Heart right ventricle (tissue), 16 donors: ENCODE measurements at regions not wholly inside any gene's neighbourhood (a gene's known extent, or its start where the extent isn't known, plus 50 kb on each side); places are given as distances from the start of the nearest gene placed in this dataset.

Experiments used
- ATAC-seq, 8 donors: fragments of 200-7000 bp; cut with Tn5 transposase; one replicate each; pipeline ENCODE4 v1.9.1; 2020; ENCODE audit warnings: mild to moderate bottlenecking in 8 of 8, moderate library complexity in 8 of 8, moderate number of reproducible peaks in 1 of 8
- DNase-seq, 2 donors: peaks; one replicate each; pipeline ENCODE4 v3.0.0-alpha.2; 2020
- H3K27ac ChIP-seq, 10 donors: fragments of 200-600 bp; sonication (generic) in 2 of 10; one replicate each; pipeline versions ENCODE4 v1.5.0 to v1.8.0; 2020 to 2022; ENCODE audit warnings: mild to moderate bottlenecking in 3 of 10
- H3K27me3 ChIP-seq, 7 donors: fragments of 200-600 bp; one replicate each; pipeline ENCODE4 v1.8.0; 2021 to 2022; ENCODE audit warnings: mild to moderate bottlenecking in 2 of 7
- H3K36me3 ChIP-seq, 9 donors: fragments of 200-600 bp; sonication (generic) in 1 of 9; one replicate each; pipeline versions ENCODE4 v1.5.0 to v1.8.0; 2020 to 2022; ENCODE audit warnings: mild to moderate bottlenecking in 2 of 9
- H3K4me1 ChIP-seq, 9 donors: fragments of 200-600 bp; sonication (generic) in 1 of 9; one replicate each; pipeline versions ENCODE4 v1.5.0 to v1.8.0; 2020 to 2022; ENCODE audit warnings: mild to moderate bottlenecking in 4 of 9
- H3K4me3 ChIP-seq, 10 donors: fragments of 200-600 bp; sonication (generic) in 2 of 10; one replicate each; pipeline versions ENCODE4 v1.5.0 to v1.8.0; 2020 to 2022; ENCODE audit warnings: mild to moderate bottlenecking in 7 of 10, moderate library complexity in 2 of 10
- H3K9me3 ChIP-seq, 11 donors: fragments of 200-600 bp in 10 of 11; sonication (generic) in 2 of 11; one replicate each; pipeline versions ENCODE4 v1.5.0 to v1.8.0; 2013 to 2022; ENCODE audit warnings: mild to moderate bottlenecking in 2 of 11, control low read depth in 1 of 11, moderate library complexity in 1 of 11
- CTCF ChIP-seq, 9 donors: fragments of 200-600 bp; sonication (generic) in 2 of 9; IDR thresholded peaks; one replicate each; pipeline versions ENCODE4 v1.5.0 to v1.8.0; 2021 to 2022; ENCODE audit warnings: antibody characterized with exemption in 9 of 9, mild to moderate bottlenecking in 5 of 9, moderate library complexity in 1 of 9
- WGBS, 2 donors: extraction: QIAGEN DNeasy Blood & Tissue Kit; methylation state at CpG; one replicate each; pipeline ENCODE4 v1.1.7; 2013; ENCODE audit warnings: inconsistent platforms in 1 of 2; 5-methylcytosine and 5-hydroxymethylcytosine counted together
- intact Hi-C, 10 donors: fragments of 100-400 bp; cut with DNase I; formaldehyde crosslinking; loops; one replicate each; pipeline versions ENCODE4 v1.11.1 to v1.14.2; 2022
- donor health status: Arrhythmogenic right ventricular cardiomyopathy.
- donor health status: ischemic (EF 13 %, LVEDD 7.1; RV severe dilation, severe dysfunction).
- donor health status: healthy with polysubstance abuse.
- donor health status: DM: no; HTN: yes; CAD: no.
- donor health status: DM: no; HTN: no; CAD: no.
- donor health status: ischemic (EF 25% LVEDD 6.9; RV normal size, moderate dysfunction).
- donor health status: ischemic (EF 25% LVEDD 5.7; RV mildly dilated, moderate dysfunction).
- donor health status: healthy.
- donor health status: DM: yes; HTN: yes; CAD: no.
- donor health status: Ischemic cardiomyopathy.
- donor health status: ischemic (EF 35%, LVEDD 5.7; RV mildly dilated, moderate dysfunction).
- donor health status: nonischemic (EF 11% LVEDD 7.7; RV severe dilation, severe dysfunction).
- donor health status: DM: yes; HTN: yes; CAD: no.
- donor health status: PGD.
- donor health status: ischemic (EF 29% LVEDD 5.4; RV normal size, mild dysfunction).
- donor health status: nonischemic (EF 23%, LVEDD 6.1; RV moderate dilation, normal function).

- DNase-seq (no peak), ATAC-seq (no peak)
- 61 to 76% methylated on average over 1 of the region's 1 CpG for whole genome bisulfite sequencing, 2 donors
- no peak overlapping the region for H3K27ac ChIP-seq
- peaks cover 0 to 43% (median 0%) of the 10 kb centered on the region in 11 donors for H3K9me3 ChIP-seq
- no peaks in the 10 kb centered on the region for H3K4me1 ChIP-seq
- no peak for TF ChIP-seq CTCF (IDR thresholded peaks at IDR 0.05)
- no peaks in the 10 kb centered on the region for H3K27me3 ChIP-seq
- H3K4me3 ChIP-seq = no peak overlapping the region
- intact Hi-C loops = no loop called here
- no peaks in the 10 kb centered on the region for H3K36me3 ChIP-seq
Observed at GRCh38 chr17:22253007-22253406, 560.7 kb downstream of the KCNJ18 start.

GRCh38 chr17:22265807-22266206 lies 573.5 kb downstream of the KCNJ18 start:
- Histone ChIP-seq H3K4me3 (no peak overlapping the region), H3K27ac (no peak overlapping the region), H3K27me3 (no peaks in the 10 kb centered on the region), H3K36me3 (no peaks in the 10 kb centered on the region), H3K4me1 (no peaks in the 10 kb centered on the region), H3K9me3 (peaks cover 0 to 38% (median 0%) of the 10 kb centered on the region in 11 donors)
- no peak for DNase-seq
- 72 to 74% methylated on average over 17 of the region's 17 CpGs for WGBS, 2 donors
- ATAC-seq = no peak
- intact Hi-C loops = no loop called here
- TF ChIP-seq CTCF (IDR thresholded peaks at IDR 0.05) = no peak

- Histone ChIP-seq H3K27ac (no peak overlapping the region), H3K36me3 (no peaks in the 10 kb centered on the region), H3K4me3 (no peak overlapping the region), H3K9me3 (peaks cover 0 to 35% (median 0%) of the 10 kb centered on the region in 11 donors), H3K4me1 (no peaks in the 10 kb centered on the region), H3K27me3 (no peaks in the 10 kb centered on the region)
- DNase-seq (no peak), ATAC-seq (peak in 1 of 8 donors; percentile 21)
- WGBS, 2 donors = 65 to 66% methylated on average over 18 of the region's 18 CpGs
- no peak for TF ChIP-seq CTCF (IDR thresholded peaks at IDR 0.05)
- intact Hi-C loops = no loop called here
Observed at GRCh38 chr17:22266231-22266630, 573.9 kb downstream of the KCNJ18 start.

GRCh38 chr17:22267019-22267418 lies 574.7 kb downstream of the KCNJ18 start:
- Histone ChIP-seq H3K4me1 (no peaks in the 10 kb centered on the region), H3K9me3 (peaks cover 0 to 35% (median 0%) of the 10 kb centered on the region in 11 donors), H3K27ac (no peak overlapping the region), H3K4me3 (no peak overlapping the region), H3K27me3 (no peaks in the 10 kb centered on the region), H3K36me3 (no peaks in the 10 kb centered on the region)
- intact Hi-C loops = no loop called here
- WGBS, 2 donors = 86 to 87% methylated on average over 9 of the region's 9 CpGs
- TF ChIP-seq CTCF (IDR thresholded peaks at IDR 0.05) = no peak
- ATAC-seq (no peak), DNase-seq (no peak)
